A549 (cell line): ENCODE measurements at regions not wholly inside any gene's neighbourhood (a gene's known extent, or its start where the extent isn't known, plus 50 kb on each side); places are given as distances from the start of the nearest gene placed in this dataset.
A peak's percentile ranks its signal among the peaks of the same experiment; 100 is the strongest.

Experiments used
- ATAC-seq, 2 experiments: fragments of 200-7000 bp in 1 of 2; fragments of >200 bp in 1 of 2; cut with Nextera tagmentation in 1 of 2; cut with Tn5 transposase in 1 of 2; 3 replicates each; pipeline versions ENCODE4 v1.8.0 to v1.9.1; 2018 to 2020; ENCODE audit warnings: mild to moderate bottlenecking in 1 of 2, moderate library complexity in 1 of 2
- CTCF ChIA-PET: fragments of 300-600 bp; sonication (Branson Sonifier 250); formaldehyde crosslinking; extraction: SDS; loops from one replicate; lab custom pipeline; 2021; ENCODE audit warnings: antibody characterized with exemption, inconsistent platforms; lab: Yijun Ruan, JAX
- POLR2A ChIA-PET: fragments of 350-600 bp; formaldehyde crosslinking; extraction: SDS; loops from one replicate; lab custom pipeline; 2021; ENCODE audit warnings: antibody characterized with exemption, inconsistent platforms; lab: Yijun Ruan, JAX
- DNase-seq, 2 experiments: peaks; one replicate each; pipeline versions ENCODE4 v3.0.0 to v3.0.0-alpha.2; 2011 to 2016; ENCODE audit warnings: low read depth in 1 of 2, low spot score in 1 of 2
- FAIRE-seq: peaks from 2 replicates; lab custom pipeline; 2011; peaks lifted over from hg19 to GRCh38; lab: Jason Lieb, UNC
- H3K27ac ChIP-seq, 2 experiments: fragments of >200 bp; sonication (Bioruptor Twin); formaldehyde crosslinking; 3 replicates each; pipeline ENCODE4 v1.5.1; 2016 to 2017
- H3K4me1 ChIP-seq: fragments of >200 bp; sonication (Bioruptor Twin); formaldehyde crosslinking; 3 replicates; pipeline ENCODE4 v1.6.1; 2016
- H3K4me2 ChIP-seq: fragments of >200 bp; sonication (Bioruptor Twin); formaldehyde crosslinking; 3 replicates; pipeline ENCODE4 v1.6.1; 2016
- H3K4me3 ChIP-seq: fragments of >200 bp; sonication (Bioruptor Twin); formaldehyde crosslinking; 3 replicates; pipeline ENCODE4 v1.5.1; 2016
- H3K9me3 ChIP-seq: fragments of >200 bp; sonication (Bioruptor Twin); formaldehyde crosslinking; 3 replicates; pipeline ENCODE4 v1.6.1; 2016
- EHF ChIP-seq: fragments of 250-450 bp; sonication (Bioruptor Pico); IDR thresholded peaks from 2 replicates; pipeline ENCODE4 v1.5.0; 2020; ENCODE audit warnings: mild to moderate bottlenecking
- EHMT2 ChIP-seq: fragments of 200-600 bp; sonication (generic); IDR thresholded peaks from 2 replicates; pipeline ENCODE4 v1.6.1; 2016; ENCODE audit warnings: antibody characterized with exemption, low read depth, mild to moderate bottlenecking, moderate library complexity
- FOSL2 ChIP-seq, 2 experiments: fragments of 450-650 bp in 1 of 2; fragments of >200 bp in 1 of 2; sonication (Bioruptor Twin) in 1 of 2; formaldehyde crosslinking; IDR thresholded peaks; 2 replicates each; pipeline versions ENCODE4 v1.5.0 to v1.6.1; 2016 to 2020; ENCODE audit warnings: mild to moderate bottlenecking in 1 of 2, moderate library complexity in 1 of 2
- GATA3 ChIP-seq: IDR thresholded peaks from 2 replicates; pipeline ENCODE4 v1.6.1; 2012; ENCODE audit warnings: borderline replicate concordance
- HDAC2 ChIP-seq: fragments of 200-600 bp; sonication (generic); IDR thresholded peaks from 2 replicates; pipeline ENCODE4 v1.6.1; 2016
- HOXB5 ChIP-seq: fragments of 250-450 bp; sonication (Bioruptor Pico); IDR thresholded peaks from 2 replicates; pipeline ENCODE4 v1.5.0; 2020; ENCODE audit warnings: mild to moderate bottlenecking, moderate library complexity
- MYC ChIP-seq: IDR thresholded peaks from 2 replicates; pipeline ENCODE4 v1.6.1; 2012; ENCODE audit warnings: mild to moderate bottlenecking, inconsistent platforms, low read length, improper control_type of control experiment, borderline replicate concordance
- NFE2L2 ChIP-seq: fragments of 150-350 bp; conservative IDR thresholded peaks from 2 replicates; pipeline ENCODE4 v1.6.1; 2014; ENCODE audit warnings: low read length
- POLR2AphosphoS2 ChIP-seq: conservative IDR thresholded peaks from 2 replicates; pipeline ENCODE4 v1.6.1; 2012; ENCODE audit warnings: low read length, improper control_type of control experiment, inconsistent platforms
- RFX5 ChIP-seq: fragments of 450-650 bp; IDR thresholded peaks from 2 replicates; pipeline ENCODE4 v1.7.1; 2014; ENCODE audit warnings: antibody characterized with exemption, mild to moderate bottlenecking, moderate library complexity
- ZC3H11A ChIP-seq: fragments of 450-650 bp; IDR thresholded peaks from 2 replicates; pipeline ENCODE4 v1.6.1; 2014; ENCODE audit warnings: antibody characterized with exemption, mild to moderate bottlenecking
- ZFP36 ChIP-seq: fragments of 450-650 bp; IDR thresholded peaks from 2 replicates; pipeline ENCODE4 v1.6.1; 2014; ENCODE audit warnings: borderline replicate concordance; ENCODE audit not compliant: partially characterized antibody
- ZSCAN20 ChIP-seq: fragments of 250-450 bp; sonication (Bioruptor Pico); IDR thresholded peaks from 2 replicates; pipeline ENCODE4 v1.8.0; 2022; ENCODE audit warnings: mild to moderate bottlenecking, moderate library complexity
- WGBS: methylation state at CpG from one replicate; pipeline ENCODE4 v1.1.6; 2017; ENCODE audit errors: missing lambda C conversion rate; 5-methylcytosine and 5-hydroxymethylcytosine counted together
- TF ChIP-seq, protein P1 (sequence below): IDR thresholded peaks from 2 replicates; pipeline ENCODE4 v1.6.1; 2012
- TF ChIP-seq, protein P2 (sequence below): fragments of >200 bp; sonication (Bioruptor Twin); formaldehyde crosslinking; IDR thresholded peaks from 3 replicates; pipeline ENCODE4 v1.5.1; 2016
- TF ChIP-seq, protein P3 (sequence below): IDR thresholded peaks from 2 replicates; pipeline ENCODE4 v1.6.1; 2012; ENCODE audit warnings: low read depth, borderline replicate concordance

DNA sequence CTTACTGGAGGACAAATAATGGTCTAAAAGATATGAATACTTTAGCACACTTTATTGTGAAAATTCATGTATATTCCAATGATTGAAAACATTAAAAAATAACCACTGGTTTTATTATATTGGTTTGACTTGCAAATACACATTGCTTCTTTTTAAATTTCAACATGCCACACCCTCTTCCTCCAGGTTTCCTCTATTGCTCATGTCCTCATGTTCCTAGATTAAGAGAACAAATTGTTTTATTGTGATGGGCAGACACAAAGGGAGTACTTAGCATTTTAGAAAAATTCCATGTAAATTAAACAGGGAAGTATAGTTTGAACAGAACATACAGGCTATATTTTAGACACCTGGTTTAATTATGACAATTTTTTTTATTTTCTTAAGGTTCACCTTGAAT is 230.6 kb upstream of the GPRIN3 start:
- ATAC-seq, result no peak
- CTCF ChIA-PET, result no interaction called here
- no peak for DNase-seq
- no peak for TF ChIP-seq HDAC2
- TF ChIP-seq, all 56 proteins: peak for 0
- POLR2A ChIA-PET, result no interaction called here
- H3K4me3 ChIP-seq, result no peak overlapping the region
- no peak overlapping the region; a peak in 1 of 6 replicates for H3K27ac ChIP-seq
- H3K4me1 ChIP-seq, result peaks cover 28% of the 10 kb centered on the region
- H3K9me3 ChIP-seq, result no peaks in the 10 kb centered on the region
- no peak for FAIRE-seq
- H3K4me2 ChIP-seq, result no peak overlapping the region

DNA sequence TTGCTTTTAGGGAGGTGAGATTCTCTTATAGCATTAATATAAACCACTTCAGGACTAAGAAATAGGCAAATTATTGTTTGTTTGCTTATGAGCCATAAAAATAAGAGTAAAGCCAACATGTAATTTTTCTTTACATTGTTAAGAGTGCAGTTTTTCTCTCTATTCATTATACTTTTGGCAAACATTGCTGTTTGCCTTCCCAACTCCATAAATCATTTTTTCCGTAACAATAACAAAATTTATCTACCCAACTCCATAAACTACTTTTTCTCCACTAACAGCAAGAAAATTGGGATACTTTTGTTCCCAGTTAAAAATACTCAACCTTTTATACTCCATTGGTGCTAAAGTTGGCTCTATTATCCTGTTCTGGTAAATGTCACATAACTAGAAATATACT is 229.7 kb upstream of the GPRIN3 start:
- Histone ChIP-seq H3K4me3 (no peak overlapping the region), H3K27ac (no peak overlapping the region), H3K4me1 (peaks cover 28% of the 10 kb centered on the region), H3K9me3 (no peaks in the 10 kb centered on the region), H3K4me2 (no peak overlapping the region)
- ChIA-PET POLR2A (no interaction called here), CTCF (no interaction called here)
- WGBS, result 81% methylated on average over 1 of the region's 1 CpG
- FAIRE-seq (no peak), DNase-seq (no peak), ATAC-seq (no peak)
- TF ChIP-seq NFE2L2 (no peak), GATA3 (no peak), ZSCAN20 (no peak), EHMT2 (no peak), EHF (CRISPR knock-in tag) (no peak), RFX5 (no peak)
- TF ChIP-seq, protein P1, sequence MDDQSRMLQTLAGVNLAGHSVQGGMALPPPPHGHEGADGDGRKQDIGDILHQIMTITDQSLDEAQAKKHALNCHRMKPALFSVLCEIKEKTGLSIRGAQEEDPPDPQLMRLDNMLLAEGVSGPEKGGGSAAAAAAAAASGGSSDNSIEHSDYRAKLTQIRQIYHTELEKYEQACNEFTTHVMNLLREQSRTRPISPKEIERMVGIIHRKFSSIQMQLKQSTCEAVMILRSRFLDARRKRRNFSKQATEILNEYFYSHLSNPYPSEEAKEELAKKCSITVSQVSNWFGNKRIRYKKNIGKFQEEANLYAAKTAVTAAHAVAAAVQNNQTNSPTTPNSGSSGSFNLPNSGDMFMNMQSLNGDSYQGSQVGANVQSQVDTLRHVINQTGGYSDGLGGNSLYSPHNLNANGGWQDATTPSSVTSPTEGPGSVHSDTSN, result no peak

DNA sequence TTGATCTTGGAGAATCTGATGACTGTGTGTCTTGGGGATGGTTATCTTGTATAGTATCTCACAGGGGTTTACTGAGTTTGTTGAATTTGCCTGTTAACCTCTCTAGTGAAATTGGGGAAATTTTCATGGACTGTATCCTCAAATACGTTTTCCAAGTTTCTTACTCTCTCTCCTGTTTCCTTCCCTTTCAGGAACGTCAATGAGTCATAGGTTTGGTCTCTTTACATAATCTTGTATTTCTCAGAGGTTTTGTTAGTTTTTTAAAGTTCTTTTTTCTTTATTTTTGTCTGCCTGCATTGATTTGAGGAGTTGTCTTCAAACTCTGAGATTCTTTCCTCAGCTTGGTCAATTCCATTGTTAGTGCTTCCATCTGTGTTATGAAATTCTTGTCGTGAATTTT is 227.7 kb upstream of the GPRIN3 start:
- H3K4me3 ChIP-seq, result no peak overlapping the region
- H3K4me1 ChIP-seq, result peaks cover 22% of the 10 kb centered on the region
- ChIA-PET POLR2A (no interaction called here), CTCF (no interaction called here)
- ATAC-seq (no peak), FAIRE-seq (no peak), DNase-seq (no peak)
- TF ChIP-seq FOSL2 (IDR thresholded peaks at IDR 0.05), result no peak
- 0 out of 2 replicates have a peak, but pooled peaks have one; percentile 27 for TF ChIP-seq FOSL2 (CRISPR knock-in tag; IDR thresholded peaks at IDR 0.05)
- TF ChIP-seq, protein P2, sequence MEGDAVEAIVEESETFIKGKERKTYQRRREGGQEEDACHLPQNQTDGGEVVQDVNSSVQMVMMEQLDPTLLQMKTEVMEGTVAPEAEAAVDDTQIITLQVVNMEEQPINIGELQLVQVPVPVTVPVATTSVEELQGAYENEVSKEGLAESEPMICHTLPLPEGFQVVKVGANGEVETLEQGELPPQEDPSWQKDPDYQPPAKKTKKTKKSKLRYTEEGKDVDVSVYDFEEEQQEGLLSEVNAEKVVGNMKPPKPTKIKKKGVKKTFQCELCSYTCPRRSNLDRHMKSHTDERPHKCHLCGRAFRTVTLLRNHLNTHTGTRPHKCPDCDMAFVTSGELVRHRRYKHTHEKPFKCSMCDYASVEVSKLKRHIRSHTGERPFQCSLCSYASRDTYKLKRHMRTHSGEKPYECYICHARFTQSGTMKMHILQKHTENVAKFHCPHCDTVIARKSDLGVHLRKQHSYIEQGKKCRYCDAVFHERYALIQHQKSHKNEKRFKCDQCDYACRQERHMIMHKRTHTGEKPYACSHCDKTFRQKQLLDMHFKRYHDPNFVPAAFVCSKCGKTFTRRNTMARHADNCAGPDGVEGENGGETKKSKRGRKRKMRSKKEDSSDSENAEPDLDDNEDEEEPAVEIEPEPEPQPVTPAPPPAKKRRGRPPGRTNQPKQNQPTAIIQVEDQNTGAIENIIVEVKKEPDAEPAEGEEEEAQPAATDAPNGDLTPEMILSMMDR, result no peak
- WGBS, result 12% methylated on average over 3 of the region's 3 CpGs
- H3K27ac ChIP-seq, result no peak overlapping the region
- H3K4me2 ChIP-seq, result peak overlapping the region; percentile 24; the same call in 1 of the 3 replicates
- H3K9me3 ChIP-seq, result no peaks in the 10 kb centered on the region

DNA sequence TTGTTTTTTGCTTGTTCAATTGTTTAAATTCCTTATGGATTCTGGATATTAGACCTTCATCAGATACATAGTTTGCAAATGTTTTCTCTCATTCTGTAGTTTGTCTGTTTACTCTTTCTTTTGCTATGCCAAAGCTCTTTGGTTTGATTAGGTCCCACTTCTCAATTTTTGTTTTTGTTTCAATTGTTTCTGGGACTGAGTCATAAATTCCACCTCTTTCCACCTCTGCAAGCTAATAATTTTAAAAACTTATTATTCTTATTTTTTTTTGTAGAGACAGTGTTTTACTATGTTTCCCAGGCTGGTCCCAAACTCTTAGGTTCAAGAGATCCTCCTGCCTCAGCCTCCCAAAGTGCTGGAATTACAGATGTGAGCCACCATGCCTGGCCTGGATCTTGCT is 226.8 kb upstream of the GPRIN3 start:
- H3K9me3 ChIP-seq, result no peaks in the 10 kb centered on the region
- peaks cover 13% of the 10 kb centered on the region; the same call in 2 of the 3 replicates for H3K4me1 ChIP-seq
- no peak overlapping the region for H3K4me3 ChIP-seq
- no peak overlapping the region for H3K27ac ChIP-seq
- FAIRE-seq (no peak), DNase-seq (no peak), ATAC-seq (no peak)
- CTCF ChIA-PET, result no interaction called here
- no peak for TF ChIP-seq POLR2AphosphoS2
- TF ChIP-seq, protein P3, sequence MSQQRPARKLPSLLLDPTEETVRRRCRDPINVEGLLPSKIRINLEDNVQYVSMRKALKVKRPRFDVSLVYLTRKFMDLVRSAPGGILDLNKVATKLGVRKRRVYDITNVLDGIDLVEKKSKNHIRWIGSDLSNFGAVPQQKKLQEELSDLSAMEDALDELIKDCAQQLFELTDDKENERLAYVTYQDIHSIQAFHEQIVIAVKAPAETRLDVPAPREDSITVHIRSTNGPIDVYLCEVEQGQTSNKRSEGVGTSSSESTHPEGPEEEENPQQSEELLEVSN, result no peak
- no peak for TF ChIP-seq ZC3H11A
- TF ChIP-seq ZFP36, result no peak
- no peak for TF ChIP-seq HOXB5 (CRISPR knock-in tag)
- TF ChIP-seq MYC, result no peak
- POLR2A ChIA-PET, result no interaction called here
- no peak overlapping the region for H3K4me2 ChIP-seq
